Bronchial epithelial cell (primary cell): ENCODE measurements at regions not wholly inside any gene's neighbourhood (a gene's known extent, or its start where the extent isn't known, plus 50 kb on each side); places are given as distances from the start of the nearest gene placed in this dataset.

Experiments
- DNase-seq: peaks from one replicate; pipeline ENCODE4 v3.0.0-alpha.2; 2010; ENCODE audit warnings: low read depth
- FAIRE-seq: peaks from 2 replicates; lab custom pipeline; 2011; peaks lifted over from hg19 to GRCh38; lab: Jason Lieb, UNC
- H3K27me3 ChIP-seq: 2 replicates; pipeline ENCODE4 v1.5.1; 2011; ENCODE audit warnings: low read length; ENCODE audit not compliant: control insufficient read depth, insufficient read depth
- H3K36me3 ChIP-seq: 2 replicates; pipeline ENCODE4 v1.5.1; 2011; ENCODE audit warnings: low read length; ENCODE audit not compliant: control insufficient read depth, insufficient read depth
- H3K4me3 ChIP-seq: 2 replicates; pipeline ENCODE4 v1.5.1; 2011; ENCODE audit warnings: mild to moderate bottlenecking, low read depth, low read length, control low read depth
- CTCF ChIP-seq: IDR thresholded peaks from 2 replicates; pipeline ENCODE4 v1.5.1; 2011; ENCODE audit warnings: mild to moderate bottlenecking, moderate library complexity, low read length, control low read depth, inconsistent platforms; ENCODE audit not compliant: insufficient read depth, severe bottlenecking

- no peaks in the 10 kb centered on the region for H3K27me3 ChIP-seq
- no peak for TF ChIP-seq CTCF
- no peaks in the 10 kb centered on the region for H3K36me3 ChIP-seq
- no peak overlapping the region for H3K4me3 ChIP-seq
- DNase-seq (no peak), FAIRE-seq (no peak)
Measured at GRCh38 chr5:13408616-13409015, 535.9 kb downstream of the DNAH5 start.

- TF ChIP-seq CTCF, result no peak
- Histone ChIP-seq H3K27me3 (no peaks in the 10 kb centered on the region), H3K36me3 (no peaks in the 10 kb centered on the region), H3K4me3 (no peak overlapping the region)
- DNase-seq (no peak), FAIRE-seq (no peak)
Measured at GRCh38 chr5:13403351-13403750, 541.1 kb downstream of the DNAH5 start.

- no peak for TF ChIP-seq CTCF
- FAIRE-seq (no peak), DNase-seq (no peak)
Measured at GRCh38 chr5:13385066-13385465, 559.4 kb downstream of the DNAH5 start.

GRCh38 chr5:13382232-13382631 lies 562.3 kb downstream of the DNAH5 start:
- H3K36me3 ChIP-seq, result no peaks in the 10 kb centered on the region
- no peak for DNase-seq
- TF ChIP-seq CTCF, result no peak
- no peak overlapping the region for H3K4me3 ChIP-seq
- FAIRE-seq, result no peak
- no peaks in the 10 kb centered on the region for H3K27me3 ChIP-seq

More at GRCh38 chr5:13385066-13385465, 559.4 kb downstream of the DNAH5 start:
- H3K36me3 ChIP-seq, result no peaks in the 10 kb centered on the region
- no peaks in the 10 kb centered on the region for H3K27me3 ChIP-seq
- H3K4me3 ChIP-seq, result no peak overlapping the region

GRCh38 chr5:13378091-13378490 lies 566.4 kb downstream of the DNAH5 start:
- TF ChIP-seq CTCF, result no peak
- DNase-seq (peak; percentile 45), FAIRE-seq (no peak)
- no peak overlapping the region for H3K4me3 ChIP-seq
- H3K36me3 ChIP-seq, result no peaks in the 10 kb centered on the region
- H3K27me3 ChIP-seq, result no peaks in the 10 kb centered on the region

GRCh38 chr5:13359344-13359743 lies 585.1 kb downstream of the DNAH5 start:
- Histone ChIP-seq H3K36me3 (no peaks in the 10 kb centered on the region), H3K4me3 (no peak overlapping the region), H3K27me3 (no peaks in the 10 kb centered on the region)
- no peak for FAIRE-seq
- peak; percentile 90 for DNase-seq
- no peak for TF ChIP-seq CTCF
